Karpas-422 (cell line): ENCODE measurements at regions not wholly inside any gene's neighbourhood (a gene's known extent, or its start where the extent isn't known, plus 50 kb on each side); places are given as distances from the start of the nearest gene placed in this dataset.

Experiments used
- DNase-seq: peaks from one replicate; pipeline ENCODE4 v3.0.0-alpha.2; 2015
- H2AFZ ChIP-seq: fragments of 200-600 bp; sonication (generic); 2 replicates; pipeline ENCODE4 v1.6.1; 2014; ENCODE audit warnings: antibody characterized with exemption, low read length, mixed read lengths
- H3K27ac ChIP-seq: fragments of 200-600 bp; sonication (generic); 2 replicates; pipeline ENCODE4 v1.5.1; 2014; ENCODE audit warnings: mild to moderate bottlenecking, low read length, moderate library complexity
- H3K27me3 ChIP-seq: fragments of 200-600 bp; sonication (generic); 2 replicates; pipeline ENCODE4 v1.6.1; 2014; ENCODE audit warnings: low read length, mixed read lengths
- H3K36me3 ChIP-seq: fragments of 200-600 bp; sonication (generic); 2 replicates; pipeline ENCODE4 v1.6.1; 2014; ENCODE audit warnings: low read length, mixed read lengths; ENCODE audit not compliant: insufficient read depth
- H3K4me1 ChIP-seq: fragments of 200-600 bp; sonication (generic); 2 replicates; pipeline ENCODE4 v1.6.1; 2014; ENCODE audit warnings: mild to moderate bottlenecking, low read length, mixed read lengths
- H3K4me2 ChIP-seq: fragments of 200-600 bp; sonication (generic); 2 replicates; pipeline ENCODE4 v1.6.1; 2014; ENCODE audit warnings: low read length, low read depth, mild to moderate bottlenecking; ENCODE audit not compliant: poor library complexity, severe bottlenecking
- H3K4me3 ChIP-seq: fragments of 200-600 bp; sonication (generic); 2 replicates; pipeline ENCODE4 v1.5.1; 2014; ENCODE audit warnings: mild to moderate bottlenecking, antibody characterized with exemption, low read length, mixed read lengths
- H3K79me2 ChIP-seq: fragments of 200-600 bp; sonication (generic); 2 replicates; pipeline ENCODE4 v1.6.1; 2014; ENCODE audit warnings: mild to moderate bottlenecking, low read length, mixed read lengths
- H3K9ac ChIP-seq: fragments of 200-600 bp; sonication (generic); 2 replicates; pipeline ENCODE4 v1.6.0; 2014; ENCODE audit warnings: low read length
- H3K9me2 ChIP-seq: fragments of 200-600 bp; sonication (generic), shearing (Covaris generic); replicated peaks from 2 replicates; pipeline ENCODE4 v1.6.0; 2014; ENCODE audit warnings: mild to moderate bottlenecking, low read length, moderate library complexity; ENCODE audit not compliant: insufficient read depth
- H3K9me3 ChIP-seq: fragments of 300-700, 200-600 bp; sonication (generic); 2 replicates; pipeline ENCODE4 v1.6.1; 2014; ENCODE audit warnings: low read length, mixed read lengths
- H4K20me1 ChIP-seq: fragments of 200-600 bp; sonication (generic); 2 replicates; pipeline ENCODE4 v1.6.1; 2014; ENCODE audit warnings: mild to moderate bottlenecking, antibody characterized with exemption, low read length, low read depth; ENCODE audit not compliant: insufficient read depth

- Histone ChIP-seq H3K9me2 (no peaks in the 10 kb centered on the region), H3K36me3 (no peaks in the 10 kb centered on the region), H3K79me2 (no peaks in the 10 kb centered on the region), H4K20me1 (no peaks in the 10 kb centered on the region), H3K9ac (no peak overlapping the region), H3K4me2 (no peak overlapping the region), H3K4me1 (no peaks in the 10 kb centered on the region), H3K27ac (no peak overlapping the region), H3K9me3 (no peaks in the 10 kb centered on the region), H2AFZ (no peak overlapping the region), H3K27me3 (no peaks in the 10 kb centered on the region), H3K4me3 (no peak overlapping the region)
- DNase-seq: no peak
Measured at GRCh38 chr5:159658266-159658925, 257.9 kb upstream of the ADRA1B start.

- no peaks in the 10 kb centered on the region for H3K79me2 ChIP-seq
- H3K4me1 ChIP-seq: no peaks in the 10 kb centered on the region
- H2AFZ ChIP-seq: no peak overlapping the region
- H3K9me3 ChIP-seq: no peaks in the 10 kb centered on the region
- H3K9me2 ChIP-seq: no peaks in the 10 kb centered on the region
- H3K4me2 ChIP-seq: no peak overlapping the region
- H3K36me3 ChIP-seq: no peaks in the 10 kb centered on the region
- no peak for DNase-seq
- no peaks in the 10 kb centered on the region for H3K27me3 ChIP-seq
- no peak overlapping the region for H3K4me3 ChIP-seq
- H3K9ac ChIP-seq: no peak overlapping the region
- H3K27ac ChIP-seq: no peak overlapping the region
- H4K20me1 ChIP-seq: no peaks in the 10 kb centered on the region
Measured at GRCh38 chr5:159660401-159660800, 255.9 kb upstream of the ADRA1B start.

GRCh38 chr5:159663986-159664385 is 252.3 kb upstream of the ADRA1B start:
- Histone ChIP-seq H3K9me2 (no peaks in the 10 kb centered on the region), H3K4me3 (no peak overlapping the region), H4K20me1 (no peaks in the 10 kb centered on the region), H3K27me3 (no peaks in the 10 kb centered on the region), H3K4me2 (no peak overlapping the region), H3K79me2 (no peaks in the 10 kb centered on the region), H3K4me1 (no peaks in the 10 kb centered on the region), H3K9ac (no peak overlapping the region), H2AFZ (no peak overlapping the region), H3K27ac (no peak overlapping the region), H3K36me3 (no peaks in the 10 kb centered on the region), H3K9me3 (no peaks in the 10 kb centered on the region)
- no peak for DNase-seq

GRCh38 chr5:159667286-159667685 is 249.0 kb upstream of the ADRA1B start:
- Histone ChIP-seq H3K27ac (no peak overlapping the region), H3K9me2 (no peaks in the 10 kb centered on the region), H2AFZ (no peak overlapping the region), H3K79me2 (no peaks in the 10 kb centered on the region), H3K36me3 (no peaks in the 10 kb centered on the region), H3K4me2 (no peak overlapping the region), H3K9ac (no peak overlapping the region), H3K4me1 (no peaks in the 10 kb centered on the region), H4K20me1 (no peaks in the 10 kb centered on the region), H3K9me3 (no peaks in the 10 kb centered on the region), H3K27me3 (no peaks in the 10 kb centered on the region), H3K4me3 (no peak overlapping the region)
- no peak for DNase-seq

GRCh38 chr5:159668556-159668955 is 247.7 kb upstream of the ADRA1B start:
- H3K9ac ChIP-seq: no peak overlapping the region
- H3K79me2 ChIP-seq: no peaks in the 10 kb centered on the region
- H3K27ac ChIP-seq: no peak overlapping the region
- H2AFZ ChIP-seq: no peak overlapping the region
- no peaks in the 10 kb centered on the region for H3K9me2 ChIP-seq
- no peaks in the 10 kb centered on the region for H4K20me1 ChIP-seq
- no peak overlapping the region for H3K4me2 ChIP-seq
- no peak overlapping the region for H3K4me3 ChIP-seq
- no peaks in the 10 kb centered on the region for H3K36me3 ChIP-seq
- H3K9me3 ChIP-seq: no peaks in the 10 kb centered on the region
- H3K4me1 ChIP-seq: no peaks in the 10 kb centered on the region
- H3K27me3 ChIP-seq: no peaks in the 10 kb centered on the region
- no peak for DNase-seq

GRCh38 chr5:159669559-159669958 is 246.7 kb upstream of the ADRA1B start:
- Histone ChIP-seq H3K36me3 (no peaks in the 10 kb centered on the region), H4K20me1 (no peaks in the 10 kb centered on the region), H3K4me2 (no peak overlapping the region), H3K79me2 (no peaks in the 10 kb centered on the region), H3K4me1 (no peaks in the 10 kb centered on the region), H3K27ac (no peak overlapping the region), H3K9me2 (no peaks in the 10 kb centered on the region), H3K9ac (no peak overlapping the region), H3K4me3 (no peak overlapping the region), H2AFZ (no peak overlapping the region), H3K9me3 (no peaks in the 10 kb centered on the region), H3K27me3 (no peaks in the 10 kb centered on the region)
- DNase-seq: no peak

- Histone ChIP-seq H3K9me2 (no peaks in the 10 kb centered on the region), H3K9ac (no peak overlapping the region), H3K4me2 (no peak overlapping the region), H3K27me3 (no peaks in the 10 kb centered on the region), H3K9me3 (no peaks in the 10 kb centered on the region), H3K36me3 (no peaks in the 10 kb centered on the region), H3K4me1 (no peaks in the 10 kb centered on the region), H3K27ac (no peak overlapping the region), H4K20me1 (no peaks in the 10 kb centered on the region), H2AFZ (no peak overlapping the region), H3K4me3 (no peak overlapping the region), H3K79me2 (no peaks in the 10 kb centered on the region)
- DNase-seq: no peak
Measured at GRCh38 chr5:159671886-159672285, 244.4 kb upstream of the ADRA1B start.

- Histone ChIP-seq H3K36me3 (no peaks in the 10 kb centered on the region), H4K20me1 (no peaks in the 10 kb centered on the region), H3K9me3 (no peaks in the 10 kb centered on the region), H3K4me1 (no peaks in the 10 kb centered on the region), H3K27ac (no peak overlapping the region), H3K9ac (no peak overlapping the region), H2AFZ (no peak overlapping the region), H3K27me3 (no peaks in the 10 kb centered on the region), H3K79me2 (no peaks in the 10 kb centered on the region), H3K9me2 (no peaks in the 10 kb centered on the region), H3K4me2 (no peak overlapping the region), H3K4me3 (no peak overlapping the region)
- DNase-seq: no peak
Measured at GRCh38 chr5:159673538-159673937, 242.7 kb upstream of the ADRA1B start.
